DOHH2 (cell line): ENCODE measurements at regions not wholly inside any gene's neighbourhood (a gene's known extent, or its start where the extent isn't known, plus 50 kb on each side); places are given as distances from the start of the nearest gene placed in this dataset.

Source experiments
- CTCF ChIP-seq: fragments of 200-600 bp; sonication (generic); IDR thresholded peaks from one replicate; pipeline ENCODE4 v1.5.1; 2014; ENCODE audit warnings: antibody characterized with exemption, mild to moderate bottlenecking, low read depth, low read length; ENCODE audit not compliant: poor library complexity, severe bottlenecking
- EZH2phosphoT487 ChIP-seq: fragments of 200-600 bp; sonication (generic); IDR thresholded peaks from 2 replicates; pipeline ENCODE4 v1.6.1; 2017; ENCODE audit warnings: borderline replicate concordance, mild to moderate bottlenecking, antibody characterized with exemption, low read length, moderate library complexity, mixed read lengths

GRCh38 chr6:156507656-156508055 is 269.5 kb upstream of the ARID1B start:
- no peak for TF ChIP-seq CTCF
- TF ChIP-seq EZH2phosphoT487: no peak
